ENCODE measurements at regions not wholly inside any gene's neighbourhood (a gene's known extent, or its start where the extent isn't known, plus 50 kb on each side); places are given as distances from the start of the nearest gene placed in this dataset.
"Not testable (repeated sequence)": the region's sequence is repeated elsewhere in the genome, so short reads cannot be mapped to it uniquely, and the experiment has no call there.

GRCh38 chr13:31385540-31385939 is 185.8 kb downstream of the B3GLCT start:
- no peak overlapping the region for H3K4me3 Mint-ChIP-seq (ENCODE audit: unreplicated experiment)
- no peaks in the 10 kb centered on the region for H3K4me1 Mint-ChIP-seq (ENCODE audit: unreplicated experiment)
- H3K27ac Mint-ChIP-seq (ENCODE audit: unreplicated experiment) = no peak overlapping the region
- H3K9me3 Mint-ChIP-seq (ENCODE audit: unreplicated experiment) = no peaks in the 10 kb centered on the region
- H3K36me3 Mint-ChIP-seq (ENCODE audit: unreplicated experiment) = no peaks in the 10 kb centered on the region
- peaks cover 20% of the 10 kb centered on the region for H3K27me3 Mint-ChIP-seq (ENCODE audit: unreplicated experiment)
- no peak for DNase-seq (ENCODE audit: extremely low spot score, unreplicated experiment)
- TF ChIP-seq, protein P1, sequence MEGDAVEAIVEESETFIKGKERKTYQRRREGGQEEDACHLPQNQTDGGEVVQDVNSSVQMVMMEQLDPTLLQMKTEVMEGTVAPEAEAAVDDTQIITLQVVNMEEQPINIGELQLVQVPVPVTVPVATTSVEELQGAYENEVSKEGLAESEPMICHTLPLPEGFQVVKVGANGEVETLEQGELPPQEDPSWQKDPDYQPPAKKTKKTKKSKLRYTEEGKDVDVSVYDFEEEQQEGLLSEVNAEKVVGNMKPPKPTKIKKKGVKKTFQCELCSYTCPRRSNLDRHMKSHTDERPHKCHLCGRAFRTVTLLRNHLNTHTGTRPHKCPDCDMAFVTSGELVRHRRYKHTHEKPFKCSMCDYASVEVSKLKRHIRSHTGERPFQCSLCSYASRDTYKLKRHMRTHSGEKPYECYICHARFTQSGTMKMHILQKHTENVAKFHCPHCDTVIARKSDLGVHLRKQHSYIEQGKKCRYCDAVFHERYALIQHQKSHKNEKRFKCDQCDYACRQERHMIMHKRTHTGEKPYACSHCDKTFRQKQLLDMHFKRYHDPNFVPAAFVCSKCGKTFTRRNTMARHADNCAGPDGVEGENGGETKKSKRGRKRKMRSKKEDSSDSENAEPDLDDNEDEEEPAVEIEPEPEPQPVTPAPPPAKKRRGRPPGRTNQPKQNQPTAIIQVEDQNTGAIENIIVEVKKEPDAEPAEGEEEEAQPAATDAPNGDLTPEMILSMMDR (IDR thresholded peaks at IDR 0.05) = no peak

DNA sequence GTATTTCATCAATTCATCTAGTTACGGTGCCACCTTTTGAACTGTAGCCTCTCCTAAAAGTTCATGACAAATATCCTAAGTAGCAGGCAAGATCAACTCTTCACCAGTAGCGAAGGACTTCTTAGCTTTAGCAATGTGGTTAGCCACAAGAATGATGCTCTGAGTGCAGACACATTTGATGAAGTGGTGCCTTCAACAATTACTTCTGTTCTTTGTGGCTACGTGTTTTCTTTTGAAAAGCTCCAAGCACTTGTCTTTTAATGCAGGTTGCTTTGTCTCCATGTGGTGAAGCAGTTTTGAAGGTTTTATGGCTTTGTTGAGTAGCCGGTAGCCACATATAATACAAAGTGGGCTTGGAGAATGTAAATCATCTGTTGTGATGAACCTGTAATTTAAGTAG is 194.7 kb downstream of the B3GLCT start:
- Mint-ChIP-seq H3K27me3 (ENCODE audit: unreplicated experiment) (peaks cover 4% of the 10 kb centered on the region), H3K4me1 (ENCODE audit: unreplicated experiment) (no peaks in the 10 kb centered on the region), H3K27ac (ENCODE audit: unreplicated experiment) (no peak overlapping the region), H3K36me3 (ENCODE audit: unreplicated experiment) (no peaks in the 10 kb centered on the region), H3K4me3 (ENCODE audit: unreplicated experiment) (no peak overlapping the region), H3K9me3 (ENCODE audit: unreplicated experiment) (peaks cover 10% of the 10 kb centered on the region)
- no peak for DNase-seq (ENCODE audit: extremely low spot score, unreplicated experiment)
- TF ChIP-seq, protein P1 (IDR thresholded peaks at IDR 0.05) = no peak

GRCh38 chr13:31395090-31395489 is 195.3 kb downstream of the B3GLCT start:
- no peak for DNase-seq (ENCODE audit: extremely low spot score, unreplicated experiment)
- TF ChIP-seq, protein P1 (IDR thresholded peaks at IDR 0.05) = no peak
- Mint-ChIP-seq H3K27ac (ENCODE audit: unreplicated experiment) (no peak overlapping the region), H3K4me1 (ENCODE audit: unreplicated experiment) (no peaks in the 10 kb centered on the region), H3K27me3 (ENCODE audit: unreplicated experiment) (peaks cover 4% of the 10 kb centered on the region), H3K36me3 (ENCODE audit: unreplicated experiment) (no peaks in the 10 kb centered on the region), H3K9me3 (ENCODE audit: unreplicated experiment) (peaks cover 16% of the 10 kb centered on the region), H3K4me3 (ENCODE audit: unreplicated experiment) (no peak overlapping the region)

GRCh38 chr13:31399690-31400089 is 199.9 kb downstream of the B3GLCT start:
- H3K4me1 Mint-ChIP-seq (ENCODE audit: unreplicated experiment) = no peaks in the 10 kb centered on the region
- no peaks in the 10 kb centered on the region for H3K27me3 Mint-ChIP-seq (ENCODE audit: unreplicated experiment)
- TF ChIP-seq, protein P1 (IDR thresholded peaks at IDR 0.05) = no peak
- H3K36me3 Mint-ChIP-seq (ENCODE audit: unreplicated experiment) = no peaks in the 10 kb centered on the region
- peaks cover 29% of the 10 kb centered on the region for H3K9me3 Mint-ChIP-seq (ENCODE audit: unreplicated experiment)
- no peak for DNase-seq (ENCODE audit: extremely low spot score, unreplicated experiment)
- H3K4me3 Mint-ChIP-seq (ENCODE audit: unreplicated experiment) = no peak overlapping the region
- no peak overlapping the region for H3K27ac Mint-ChIP-seq (ENCODE audit: unreplicated experiment)

- H3K9me3 Mint-ChIP-seq (ENCODE audit: unreplicated experiment) = peaks cover 27% of the 10 kb centered on the region
- not testable (repeated sequence) for H3K27ac Mint-ChIP-seq (ENCODE audit: unreplicated experiment); H3K4me1 Mint-ChIP-seq (ENCODE audit: unreplicated experiment)
Measured at GRCh38 chr13:31403711-31404110, 203.9 kb downstream of the B3GLCT start.

GRCh38 chr13:31408927-31409326 is 209.2 kb downstream of the B3GLCT start:
- TF ChIP-seq, protein P1 (IDR thresholded peaks at IDR 0.05) = no peak
- DNase-seq (ENCODE audit: extremely low spot score, unreplicated experiment) = no peak

More at GRCh38 chr13:31403711-31404110, 203.9 kb downstream of the B3GLCT start:
- not testable (repeated sequence) for H3K27me3 Mint-ChIP-seq (ENCODE audit: unreplicated experiment); DNase-seq (ENCODE audit: extremely low spot score, unreplicated experiment); H3K36me3 Mint-ChIP-seq (ENCODE audit: unreplicated experiment); H3K4me3 Mint-ChIP-seq (ENCODE audit: unreplicated experiment)

More at GRCh38 chr13:31408927-31409326, 209.2 kb downstream of the B3GLCT start:
- Mint-ChIP-seq H3K4me1 (ENCODE audit: unreplicated experiment) (no peaks in the 10 kb centered on the region), H3K36me3 (ENCODE audit: unreplicated experiment) (no peaks in the 10 kb centered on the region), H3K4me3 (ENCODE audit: unreplicated experiment) (no peak overlapping the region), H3K27ac (ENCODE audit: unreplicated experiment) (no peak overlapping the region), H3K9me3 (ENCODE audit: unreplicated experiment) (no peaks in the 10 kb centered on the region), H3K27me3 (ENCODE audit: unreplicated experiment) (peaks cover 31% of the 10 kb centered on the region)

Measured in osteocyte (in vitro differentiated cells).